OCI-M1 (cell line): ENCODE measurements at regions not wholly inside any gene's neighbourhood (a gene's known extent, or its start where the extent isn't known, plus 50 kb on each side); places are given as distances from the start of the nearest gene placed in this dataset.
"Not testable (repeated sequence)": the region's sequence is repeated elsewhere in the genome, so short reads cannot be mapped to it uniquely, and the experiment has no call there.

ENCODE experiments used
- DNase-seq: peaks from one replicate; lab custom pipeline; 2025; lab: John Stamatoyannopoulos, UW

GRCh38 chr5:78726571-78726970 is 78.0 kb upstream of the LHFPL2 start:
- no peak for DNase-seq

- no peak for DNase-seq
Measured at GRCh38 chr5:78726003-78726402, 77.4 kb upstream of the LHFPL2 start.

GRCh38 chr5:78724061-78724460 is 75.5 kb upstream of the LHFPL2 start:
- no peak for DNase-seq

- DNase-seq: no peak
Measured at GRCh38 chr5:78720997-78721396, 72.4 kb upstream of the LHFPL2 start.

DNA sequence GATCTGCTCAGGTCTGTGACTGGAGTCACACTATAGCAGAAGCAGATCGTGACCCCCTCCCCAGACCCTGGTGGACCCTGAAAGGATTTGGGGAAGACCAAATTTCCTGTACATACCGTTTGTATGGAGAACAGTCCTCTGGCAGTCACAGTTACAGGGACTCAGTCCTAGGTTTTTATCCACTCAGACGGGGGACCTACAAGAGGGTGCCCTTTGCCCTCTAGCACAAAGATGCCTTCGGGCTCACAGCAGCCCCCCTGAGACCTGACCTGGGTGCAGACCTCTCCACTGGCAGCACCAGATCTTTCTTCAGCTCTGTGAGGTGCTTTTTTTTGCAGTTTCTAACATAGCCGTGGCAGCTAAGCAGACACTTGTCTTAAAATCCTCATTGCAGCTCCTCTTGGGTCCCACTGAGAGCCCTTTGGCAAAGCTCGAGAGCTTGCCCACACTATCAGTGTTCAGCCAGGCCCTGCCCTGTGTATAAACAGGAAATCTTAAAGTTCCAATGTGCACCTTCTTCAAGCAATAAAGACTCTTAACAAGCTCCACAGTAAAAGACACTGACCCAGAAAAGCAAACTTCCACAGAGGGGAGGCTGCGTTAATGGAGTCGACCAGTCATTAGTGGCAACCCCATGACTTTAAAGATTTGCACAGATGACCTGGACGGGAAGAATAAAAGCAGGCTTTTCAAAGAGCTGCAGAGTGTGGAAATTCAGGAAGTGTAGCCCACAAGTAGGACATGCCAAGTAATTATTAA is 71.8 kb upstream of the LHFPL2 start:
- DNase-seq: peak; percentile 11

GRCh38 chr5:78719504-78720219 is 71.1 kb upstream of the LHFPL2 start:
- DNase-seq: no peak

- DNase-seq: no peak
Measured at GRCh38 chr5:78718824-78719223, 70.3 kb upstream of the LHFPL2 start.

DNA sequence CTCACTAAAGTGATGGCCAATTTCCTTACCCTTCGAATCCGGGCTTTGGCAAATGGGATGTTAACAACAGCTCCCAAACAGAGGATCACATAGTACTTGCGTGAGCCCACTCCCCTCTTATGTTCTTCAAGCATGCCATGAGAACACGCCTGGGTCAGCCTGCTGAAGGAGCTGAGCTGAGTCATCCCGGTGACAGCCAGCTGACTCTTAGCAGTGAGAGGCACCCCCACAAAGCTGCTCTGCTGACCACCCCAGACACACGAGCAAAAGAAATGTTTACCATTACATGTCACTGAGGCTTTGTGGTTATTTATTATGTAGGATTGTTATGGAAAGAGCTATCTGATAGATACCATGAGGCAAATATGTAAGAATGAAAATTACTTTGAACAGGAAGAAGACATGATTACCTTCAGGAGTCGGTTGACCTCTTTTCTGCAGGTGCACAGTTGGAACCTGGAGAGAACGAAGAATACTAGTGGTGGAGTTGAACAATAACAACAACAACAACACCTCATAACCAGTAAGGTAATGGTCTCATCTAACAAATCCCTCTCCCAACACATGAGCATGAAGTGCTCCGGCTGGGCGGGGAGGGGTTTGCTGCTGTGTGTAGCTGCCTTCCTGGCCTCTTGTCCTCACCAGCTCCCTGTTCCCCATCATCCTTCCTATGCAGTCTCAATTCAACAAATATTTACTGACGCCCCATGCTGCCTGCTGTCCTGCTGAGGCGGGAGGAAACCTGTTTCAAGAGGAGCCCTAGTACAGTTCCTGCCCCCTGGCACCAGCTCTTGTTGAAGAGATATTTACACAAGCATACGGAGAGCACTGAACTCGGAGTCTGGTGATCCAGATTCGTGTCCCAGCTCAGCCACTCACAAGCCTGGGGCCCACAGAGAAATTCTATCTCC is 69.4 kb upstream of the LHFPL2 start:
- DNase-seq: no peak

DNA sequence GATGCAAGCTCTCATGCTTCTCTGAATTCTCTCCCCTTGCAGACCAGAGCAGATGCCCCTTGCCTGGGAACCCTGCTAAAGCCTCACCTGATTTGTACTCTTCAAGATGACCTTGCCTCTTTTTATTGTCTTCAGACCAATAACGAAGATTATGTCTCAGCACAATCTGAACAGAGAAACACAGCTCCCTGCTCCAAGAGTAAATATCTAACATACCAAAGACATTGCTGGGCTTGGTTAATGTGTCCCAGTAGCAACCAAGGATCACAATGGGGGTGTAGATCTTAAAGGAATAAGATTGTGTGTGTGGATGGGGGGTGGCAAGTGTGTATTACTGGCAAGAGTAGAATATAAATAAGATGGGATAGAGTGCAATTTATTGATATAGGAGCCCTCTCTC is 67.6 kb upstream of the LHFPL2 start:
- DNase-seq: no peak

DNA sequence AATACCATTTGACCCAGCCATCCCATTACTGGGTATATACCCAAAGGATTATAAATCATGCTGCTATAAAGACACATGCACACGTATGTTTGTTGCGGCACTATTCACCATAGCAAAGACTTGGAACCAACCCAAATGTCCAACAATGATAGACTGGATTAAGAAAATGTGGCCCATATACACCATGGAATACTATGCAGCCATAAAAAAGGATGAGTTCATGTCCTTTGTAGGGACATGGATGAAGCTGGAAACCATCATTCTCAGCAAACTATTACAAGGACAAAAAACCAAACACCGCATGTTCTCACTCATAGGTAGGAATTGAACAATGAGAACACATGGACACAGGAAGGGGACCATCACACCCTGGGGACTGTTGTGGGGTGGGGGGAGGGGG is 66.8 kb upstream of the LHFPL2 start:
- DNase-seq: not testable (repeated sequence)

- not testable (repeated sequence) for DNase-seq
Measured at GRCh38 chr5:78711670-78712069, 63.1 kb upstream of the LHFPL2 start.

GRCh38 chr5:78709729-78710430 is 61.3 kb upstream of the LHFPL2 start:
- not testable (repeated sequence) for DNase-seq

DNA sequence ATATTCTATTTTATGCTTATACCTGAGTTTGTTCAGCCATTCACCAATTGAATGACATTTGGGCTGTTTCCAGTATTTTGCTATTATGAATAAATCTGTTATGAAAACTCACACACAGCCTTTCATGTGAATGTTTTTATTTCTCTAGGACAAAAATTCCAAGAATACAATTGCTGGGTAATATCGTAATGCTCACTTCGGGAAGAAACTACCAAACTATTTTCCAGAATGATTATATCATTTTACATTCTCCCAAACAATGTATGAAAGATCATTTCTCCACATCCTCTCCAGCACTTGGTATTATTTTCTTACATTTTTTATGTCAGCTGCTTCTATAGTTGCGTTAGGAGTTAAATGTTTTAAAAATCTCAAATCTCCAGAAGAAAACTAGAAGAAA is 58.3 kb upstream of the LHFPL2 start:
- DNase-seq: no peak

DNA sequence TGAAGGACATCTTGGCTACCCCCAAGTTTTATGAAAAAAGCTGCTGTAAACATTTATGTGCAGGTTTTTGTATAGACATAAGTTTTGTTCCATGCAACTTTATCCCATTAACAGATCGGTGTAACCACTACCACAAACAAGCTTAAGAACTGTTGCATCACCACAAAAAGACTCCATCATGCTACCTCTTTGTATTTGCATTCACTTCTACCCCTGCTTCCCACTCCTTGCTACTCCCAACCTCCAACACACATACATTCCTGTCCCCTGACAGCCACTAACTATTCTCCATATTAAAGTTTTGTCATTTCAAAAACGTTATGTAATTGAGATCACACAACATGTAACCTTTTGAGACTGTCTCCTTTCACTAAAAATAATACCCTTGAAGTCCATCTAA is 57.8 kb upstream of the LHFPL2 start:
- DNase-seq: no peak

DNA sequence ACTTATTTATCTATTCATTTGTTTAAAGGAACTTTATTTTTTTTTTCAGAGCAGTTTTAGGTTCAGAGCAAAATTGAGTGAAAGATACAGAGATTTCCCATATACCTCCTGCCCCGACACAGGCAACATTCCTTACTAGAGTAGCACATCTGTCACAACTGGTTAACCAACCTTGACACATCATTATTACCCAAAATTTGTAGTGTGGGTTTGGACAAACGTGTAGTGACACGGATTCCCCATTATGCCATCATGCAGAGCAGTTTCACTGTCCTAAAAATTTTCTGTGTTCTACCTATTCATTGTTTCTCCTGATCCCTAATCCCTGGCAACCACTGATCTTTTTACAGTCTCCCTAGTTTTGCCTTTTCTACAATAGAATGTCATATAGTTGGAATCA is 57.3 kb upstream of the LHFPL2 start:
- no peak for DNase-seq

- DNase-seq: no peak
Measured at GRCh38 chr5:78701795-78702410, 53.3 kb upstream of the LHFPL2 start.

GRCh38 chr5:78699552-78700153 is 51.1 kb upstream of the LHFPL2 start:
- peak; percentile 78 for DNase-seq

GRCh38 chr5:78698191-78698791 is 49.7 kb upstream of the LHFPL2 start:
- DNase-seq: no peak
